ENCODE measurements at regions not wholly inside any gene's neighbourhood (a gene's known extent, or its start where the extent isn't known, plus 50 kb on each side); places are given as distances from the start of the nearest gene placed in this dataset.
A peak's percentile ranks its signal among the peaks of the same experiment; 100 is the strongest.

DNA sequence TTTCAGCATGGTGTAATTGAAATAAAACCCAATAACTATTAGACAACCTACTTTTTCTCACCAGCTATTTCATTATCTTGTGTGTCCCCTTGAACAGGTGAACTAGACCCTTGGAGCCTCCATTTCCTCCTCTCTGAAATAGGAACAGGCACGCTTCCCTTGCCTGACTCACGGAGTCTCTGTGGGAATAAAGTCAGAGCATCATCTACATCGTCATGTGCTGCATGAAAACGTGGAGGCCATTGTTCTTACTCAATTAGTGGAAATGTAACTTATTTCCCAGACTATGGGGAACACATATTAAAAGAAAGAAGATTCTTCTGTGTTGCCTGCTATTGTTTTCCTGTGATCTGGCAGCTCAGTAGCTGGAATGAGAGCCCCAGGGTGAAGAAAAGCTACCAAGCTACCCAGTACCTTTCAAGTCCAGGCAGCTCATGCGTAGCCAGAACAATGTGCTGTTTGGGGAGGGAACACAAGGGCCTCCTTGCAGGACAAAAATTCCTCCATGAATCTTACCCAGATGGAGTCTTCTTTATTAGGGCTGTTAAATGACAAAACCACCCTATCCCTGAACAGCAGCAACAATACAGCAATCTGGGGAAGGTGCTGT is 59.8 kb downstream of the SOX11 start:
- H3K4me2 ChIP-seq (ENCODE audit: low read depth, low read length, poor library complexity, severe bottlenecking): no peak overlapping the region
- no peaks in the 10 kb centered on the region for H4K20me1 ChIP-seq (ENCODE audit: insufficient read depth, low read depth, low read length)
- no peak overlapping the region for H2AFZ ChIP-seq (ENCODE audit: low read length)
- H3K27me3 ChIP-seq (ENCODE audit: low read length): no peaks in the 10 kb centered on the region
- no peak overlapping the region for H3K27ac ChIP-seq (ENCODE audit: low read length)
- no peaks in the 10 kb centered on the region for H3K9me3 ChIP-seq (ENCODE audit: low read length)
- no peak overlapping the region for H3K9ac ChIP-seq (ENCODE audit: low read length)
- no peak overlapping the region for H3K4me3 ChIP-seq (ENCODE audit: low read length)
- H3K9me2 ChIP-seq (replicated peaks; ENCODE audit: insufficient read depth, low read length): no peaks in the 10 kb centered on the region
- no peak for DNase-seq
- H3K36me3 ChIP-seq (ENCODE audit: insufficient read depth, low read length): no peaks in the 10 kb centered on the region
- H3K79me2 ChIP-seq (ENCODE audit: low read length): no peaks in the 10 kb centered on the region
- H3K4me1 ChIP-seq (ENCODE audit: low read length): peaks cover 32% of the 10 kb centered on the region

DNA sequence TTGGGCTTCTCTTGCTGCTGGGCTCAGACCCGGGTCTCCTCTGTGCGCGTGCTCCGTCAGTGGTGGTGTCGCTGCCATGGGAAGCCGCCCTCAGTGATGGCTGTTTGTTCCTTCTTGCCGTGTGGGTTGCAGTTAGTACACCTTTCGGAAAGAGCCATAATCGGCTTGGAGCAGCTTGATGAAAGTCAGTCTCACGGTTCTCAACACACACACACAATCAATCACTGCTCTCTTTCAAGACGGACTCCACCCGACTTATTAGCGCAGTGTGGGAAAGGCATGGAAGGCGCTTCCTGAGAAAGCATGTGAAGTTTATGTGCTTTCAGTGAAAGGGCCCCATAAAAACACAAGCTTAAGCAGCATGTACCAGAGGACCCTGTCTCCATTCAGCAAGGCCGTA is 64.1 kb downstream of the SOX11 start:
- Histone ChIP-seq H3K4me3 (ENCODE audit: low read length) (no peak overlapping the region), H2AFZ (ENCODE audit: low read length) (no peak overlapping the region), H3K4me2 (ENCODE audit: low read depth, low read length, poor library complexity, severe bottlenecking) (no peak overlapping the region), H3K36me3 (ENCODE audit: insufficient read depth, low read length) (no peaks in the 10 kb centered on the region), H4K20me1 (ENCODE audit: insufficient read depth, low read depth, low read length) (no peaks in the 10 kb centered on the region), H3K79me2 (ENCODE audit: low read length) (no peaks in the 10 kb centered on the region), H3K27me3 (ENCODE audit: low read length) (no peaks in the 10 kb centered on the region), H3K4me1 (ENCODE audit: low read length) (peaks cover 20% of the 10 kb centered on the region), H3K27ac (ENCODE audit: low read length) (no peak overlapping the region), H3K9ac (ENCODE audit: low read length) (no peak overlapping the region), H3K9me2 (replicated peaks; ENCODE audit: insufficient read depth, low read length) (no peaks in the 10 kb centered on the region), H3K9me3 (ENCODE audit: low read length) (no peaks in the 10 kb centered on the region)
- no peak for DNase-seq

DNA sequence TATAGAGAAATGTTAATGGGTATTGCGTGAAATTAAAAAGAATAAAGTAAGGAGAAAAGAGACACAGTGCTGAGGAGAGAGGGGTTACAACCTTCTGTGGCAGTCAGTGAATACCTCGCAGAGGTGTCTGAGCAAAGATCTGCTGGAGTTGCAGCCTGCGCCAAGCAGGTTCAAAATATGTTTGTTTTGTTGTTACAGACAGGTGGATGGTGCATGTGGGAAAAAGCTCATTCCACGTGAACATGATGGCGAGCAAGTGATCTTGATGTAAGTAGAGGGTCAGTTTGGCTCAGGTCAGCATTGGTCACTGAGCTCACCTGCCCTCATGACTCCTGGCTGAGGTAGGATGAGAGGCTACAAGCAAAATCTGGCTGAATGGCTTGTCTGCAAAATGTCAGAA is 66.2 kb downstream of the SOX11 start:
- Histone ChIP-seq H3K4me1 (ENCODE audit: low read length) (peaks cover 20% of the 10 kb centered on the region), H3K27me3 (ENCODE audit: low read length) (no peaks in the 10 kb centered on the region), H3K4me3 (ENCODE audit: low read length) (no peak overlapping the region), H3K4me2 (ENCODE audit: low read depth, low read length, poor library complexity, severe bottlenecking) (no peak overlapping the region), H4K20me1 (ENCODE audit: insufficient read depth, low read depth, low read length) (no peaks in the 10 kb centered on the region), H2AFZ (ENCODE audit: low read length) (no peak overlapping the region), H3K27ac (ENCODE audit: low read length) (no peak overlapping the region), H3K9ac (ENCODE audit: low read length) (no peak overlapping the region), H3K9me2 (replicated peaks; ENCODE audit: insufficient read depth, low read length) (no peaks in the 10 kb centered on the region), H3K9me3 (ENCODE audit: low read length) (no peaks in the 10 kb centered on the region), H3K36me3 (ENCODE audit: insufficient read depth, low read length) (no peaks in the 10 kb centered on the region), H3K79me2 (ENCODE audit: low read length) (no peaks in the 10 kb centered on the region)
- no peak for DNase-seq

DNA sequence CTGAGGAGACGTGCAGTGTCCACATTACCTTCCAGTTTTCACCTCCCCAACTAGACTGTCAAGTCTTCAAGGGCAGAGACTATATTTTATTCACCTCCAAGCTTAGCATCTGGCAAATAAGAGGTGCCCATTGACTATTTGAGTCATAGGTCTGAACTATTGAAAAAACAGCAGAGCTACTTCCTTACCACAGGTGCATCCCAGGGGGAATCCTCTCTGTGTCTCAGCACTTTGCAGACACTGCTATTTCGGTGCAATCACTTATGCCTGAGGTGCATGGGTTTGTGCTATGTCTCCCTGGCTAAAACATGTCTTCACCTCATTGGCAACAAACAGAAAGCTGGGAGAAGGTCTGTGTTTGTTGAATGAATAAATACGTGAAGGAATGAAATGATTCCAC is 67.8 kb downstream of the SOX11 start:
- peak overlapping the region; percentile 29 for H3K4me2 ChIP-seq (ENCODE audit: low read depth, low read length, poor library complexity, severe bottlenecking)
- no peak overlapping the region for H3K27ac ChIP-seq (ENCODE audit: low read length)
- no peaks in the 10 kb centered on the region for H3K9me2 ChIP-seq (replicated peaks; ENCODE audit: insufficient read depth, low read length)
- peaks cover 20% of the 10 kb centered on the region for H3K4me1 ChIP-seq (ENCODE audit: low read length)
- DNase-seq: peak; percentile 51
- H3K9ac ChIP-seq (ENCODE audit: low read length): no peak overlapping the region
- no peaks in the 10 kb centered on the region for H3K36me3 ChIP-seq (ENCODE audit: insufficient read depth, low read length)
- H3K4me3 ChIP-seq (ENCODE audit: low read length): no peak overlapping the region
- H2AFZ ChIP-seq (ENCODE audit: low read length): no peak overlapping the region
- no peaks in the 10 kb centered on the region for H3K79me2 ChIP-seq (ENCODE audit: low read length)
- no peaks in the 10 kb centered on the region for H3K9me3 ChIP-seq (ENCODE audit: low read length)
- H3K27me3 ChIP-seq (ENCODE audit: low read length): no peaks in the 10 kb centered on the region
- H4K20me1 ChIP-seq (ENCODE audit: insufficient read depth, low read depth, low read length): no peaks in the 10 kb centered on the region

DNA sequence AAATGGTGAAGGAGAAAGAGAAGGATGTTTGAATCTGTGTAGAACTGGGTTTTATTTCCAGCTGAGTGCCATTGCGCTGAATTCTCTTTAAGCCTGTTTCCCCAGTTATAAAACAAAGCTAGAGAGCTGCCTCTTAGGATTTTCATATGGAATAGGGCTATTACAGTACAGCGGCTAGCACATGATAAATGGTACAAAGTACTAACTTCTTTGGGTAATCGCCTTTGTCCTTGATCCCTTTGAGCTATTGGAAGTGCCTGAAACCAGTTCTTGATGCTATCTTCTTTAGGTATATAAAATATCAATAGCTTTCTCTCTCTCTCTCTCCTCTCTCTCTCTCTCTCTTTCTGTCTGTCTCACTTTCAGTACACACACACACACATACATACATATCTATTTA is 71.3 kb downstream of the SOX11 start:
- H3K4me3 ChIP-seq (ENCODE audit: low read length): no peak overlapping the region
- no peaks in the 10 kb centered on the region for H4K20me1 ChIP-seq (ENCODE audit: insufficient read depth, low read depth, low read length)
- no peaks in the 10 kb centered on the region for H3K9me3 ChIP-seq (ENCODE audit: low read length)
- no peak overlapping the region for H3K27ac ChIP-seq (ENCODE audit: low read length)
- DNase-seq: no peak
- no peak overlapping the region for H3K4me2 ChIP-seq (ENCODE audit: low read depth, low read length, poor library complexity, severe bottlenecking)
- no peak overlapping the region for H2AFZ ChIP-seq (ENCODE audit: low read length)
- H3K27me3 ChIP-seq (ENCODE audit: low read length): no peaks in the 10 kb centered on the region
- H3K4me1 ChIP-seq (ENCODE audit: low read length): peaks cover 27% of the 10 kb centered on the region
- H3K9me2 ChIP-seq (replicated peaks; ENCODE audit: insufficient read depth, low read length): no peaks in the 10 kb centered on the region
- H3K36me3 ChIP-seq (ENCODE audit: insufficient read depth, low read length): no peaks in the 10 kb centered on the region
- H3K79me2 ChIP-seq (ENCODE audit: low read length): no peaks in the 10 kb centered on the region
- no peak overlapping the region for H3K9ac ChIP-seq (ENCODE audit: low read length)

DNA sequence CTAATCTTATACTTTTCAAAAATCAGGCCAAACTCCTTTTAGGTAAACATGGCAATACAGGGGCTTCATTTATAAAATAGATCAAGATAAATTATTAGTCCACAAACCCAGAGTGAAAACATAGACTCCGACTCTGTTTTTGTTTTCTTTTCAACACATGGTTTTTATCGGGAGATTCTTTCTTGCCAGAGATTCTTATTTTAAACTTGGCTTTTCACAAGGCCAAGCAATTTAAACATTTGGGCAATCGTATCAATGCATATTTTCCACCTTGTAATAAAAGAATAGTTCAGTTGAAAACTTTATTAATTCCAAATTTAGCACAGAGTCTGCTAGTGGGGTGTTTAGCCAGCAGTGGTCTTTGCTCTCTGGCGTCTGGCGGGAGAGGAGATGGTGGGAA is 71.9 kb downstream of the SOX11 start:
- H3K27me3 ChIP-seq (ENCODE audit: low read length): no peaks in the 10 kb centered on the region
- no peaks in the 10 kb centered on the region for H3K9me3 ChIP-seq (ENCODE audit: low read length)
- H3K9me2 ChIP-seq (replicated peaks; ENCODE audit: insufficient read depth, low read length): no peaks in the 10 kb centered on the region
- H3K36me3 ChIP-seq (ENCODE audit: insufficient read depth, low read length): no peaks in the 10 kb centered on the region
- no peak for DNase-seq
- no peak overlapping the region for H3K27ac ChIP-seq (ENCODE audit: low read length)
- no peak overlapping the region for H3K9ac ChIP-seq (ENCODE audit: low read length)
- H3K4me2 ChIP-seq (ENCODE audit: low read depth, low read length, poor library complexity, severe bottlenecking): no peak overlapping the region
- H3K79me2 ChIP-seq (ENCODE audit: low read length): no peaks in the 10 kb centered on the region
- H2AFZ ChIP-seq (ENCODE audit: low read length): no peak overlapping the region
- H3K4me3 ChIP-seq (ENCODE audit: low read length): no peak overlapping the region
- no peaks in the 10 kb centered on the region for H4K20me1 ChIP-seq (ENCODE audit: insufficient read depth, low read depth, low read length)
- H3K4me1 ChIP-seq (ENCODE audit: low read length): peaks cover 27% of the 10 kb centered on the region

DNA sequence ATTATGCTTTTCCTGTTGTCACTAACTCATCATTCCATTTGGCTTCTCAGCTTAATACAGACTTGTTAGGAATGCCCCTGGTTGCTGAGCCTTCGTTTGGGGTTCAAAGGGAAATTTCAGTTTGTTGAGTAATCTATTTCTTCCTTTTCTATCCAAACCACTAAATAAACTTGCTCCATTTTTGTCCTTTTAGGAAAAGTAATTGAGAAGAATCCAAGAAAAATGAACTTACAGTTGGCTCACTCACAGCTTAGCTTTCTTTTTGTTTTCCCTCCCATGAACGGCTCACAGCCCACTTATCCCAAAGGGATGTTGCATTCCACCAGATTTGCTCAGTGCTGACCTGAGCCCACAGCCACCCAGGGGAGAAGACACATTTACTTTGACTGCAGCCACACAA is 73.9 kb downstream of the SOX11 start:
- no peaks in the 10 kb centered on the region for H3K79me2 ChIP-seq (ENCODE audit: low read length)
- no peak overlapping the region for H2AFZ ChIP-seq (ENCODE audit: low read length)
- H3K9ac ChIP-seq (ENCODE audit: low read length): no peak overlapping the region
- no peaks in the 10 kb centered on the region for H4K20me1 ChIP-seq (ENCODE audit: insufficient read depth, low read depth, low read length)
- H3K4me3 ChIP-seq (ENCODE audit: low read length): no peak overlapping the region
- H3K4me2 ChIP-seq (ENCODE audit: low read depth, low read length, poor library complexity, severe bottlenecking): no peak overlapping the region
- no peaks in the 10 kb centered on the region for H3K27me3 ChIP-seq (ENCODE audit: low read length)
- H3K27ac ChIP-seq (ENCODE audit: low read length): no peak overlapping the region
- H3K9me2 ChIP-seq (replicated peaks; ENCODE audit: insufficient read depth, low read length): no peaks in the 10 kb centered on the region
- peaks cover 9% of the 10 kb centered on the region for H3K4me1 ChIP-seq (ENCODE audit: low read length)
- no peak for DNase-seq
- no peaks in the 10 kb centered on the region for H3K9me3 ChIP-seq (ENCODE audit: low read length)
- no peaks in the 10 kb centered on the region for H3K36me3 ChIP-seq (ENCODE audit: insufficient read depth, low read length)

DNA sequence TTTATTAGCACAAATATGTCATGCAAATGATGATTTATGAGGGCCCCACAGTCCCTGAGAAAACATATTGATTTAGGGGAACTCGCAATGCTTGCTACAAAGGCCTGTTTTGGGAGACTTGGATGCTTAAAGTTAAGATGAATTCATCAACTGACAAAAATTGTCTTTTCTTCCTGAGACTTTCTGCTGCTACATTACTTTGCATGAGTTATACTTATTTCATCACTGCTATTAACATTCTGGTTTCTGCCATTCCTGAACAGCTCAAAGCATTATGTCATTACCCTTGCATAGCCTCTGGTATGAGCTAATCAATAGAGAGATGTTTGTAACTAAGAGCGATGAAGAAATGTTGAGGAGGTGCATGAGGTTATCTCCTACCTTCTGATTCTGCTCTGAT is 74.4 kb downstream of the SOX11 start:
- H3K9ac ChIP-seq (ENCODE audit: low read length): no peak overlapping the region
- no peak for DNase-seq
- H3K36me3 ChIP-seq (ENCODE audit: insufficient read depth, low read length): no peaks in the 10 kb centered on the region
- no peaks in the 10 kb centered on the region for H3K9me3 ChIP-seq (ENCODE audit: low read length)
- H3K4me3 ChIP-seq (ENCODE audit: low read length): no peak overlapping the region
- no peak overlapping the region for H2AFZ ChIP-seq (ENCODE audit: low read length)
- peaks cover 7% of the 10 kb centered on the region for H3K4me1 ChIP-seq (ENCODE audit: low read length)
- no peak overlapping the region for H3K27ac ChIP-seq (ENCODE audit: low read length)
- H3K4me2 ChIP-seq (ENCODE audit: low read depth, low read length, poor library complexity, severe bottlenecking): no peak overlapping the region
- H3K9me2 ChIP-seq (replicated peaks; ENCODE audit: insufficient read depth, low read length): no peaks in the 10 kb centered on the region
- H3K79me2 ChIP-seq (ENCODE audit: low read length): no peaks in the 10 kb centered on the region
- H4K20me1 ChIP-seq (ENCODE audit: insufficient read depth, low read depth, low read length): no peaks in the 10 kb centered on the region
- no peaks in the 10 kb centered on the region for H3K27me3 ChIP-seq (ENCODE audit: low read length)

DNA sequence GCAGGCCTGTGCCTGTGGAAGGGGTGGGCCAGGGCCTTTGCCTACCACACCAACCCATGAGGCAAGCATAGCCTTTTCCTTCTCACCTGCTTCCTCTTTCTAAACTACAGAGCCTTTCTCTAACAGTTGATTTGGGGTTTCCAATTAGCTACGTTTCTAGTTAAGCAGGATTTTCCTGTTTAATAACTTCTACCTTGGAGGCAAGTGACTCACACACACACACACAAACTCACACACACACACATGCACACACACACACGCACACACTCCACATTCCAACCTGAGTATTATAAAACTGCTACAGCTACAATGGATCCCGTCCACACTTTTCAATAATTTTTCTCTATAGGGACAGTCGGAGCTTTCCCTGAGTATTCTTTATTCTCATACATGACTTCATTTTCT is 84.9 kb downstream of the SOX11 start:
- H3K36me3 ChIP-seq (ENCODE audit: insufficient read depth, low read length): no peaks in the 10 kb centered on the region
- no peaks in the 10 kb centered on the region for H3K79me2 ChIP-seq (ENCODE audit: low read length)
- no peaks in the 10 kb centered on the region for H3K9me2 ChIP-seq (replicated peaks; ENCODE audit: insufficient read depth, low read length)
- no peaks in the 10 kb centered on the region for H3K9me3 ChIP-seq (ENCODE audit: low read length)
- no peak overlapping the region for H3K4me2 ChIP-seq (ENCODE audit: low read depth, low read length, poor library complexity, severe bottlenecking)
- no peak for DNase-seq
- H3K27ac ChIP-seq (ENCODE audit: low read length): no peak overlapping the region
- no peaks in the 10 kb centered on the region for H3K27me3 ChIP-seq (ENCODE audit: low read length)
- no peak overlapping the region for H2AFZ ChIP-seq (ENCODE audit: low read length)
- H3K9ac ChIP-seq (ENCODE audit: low read length): no peak overlapping the region
- H3K4me3 ChIP-seq (ENCODE audit: low read length): no peak overlapping the region
- no peaks in the 10 kb centered on the region for H3K4me1 ChIP-seq (ENCODE audit: low read length)
- no peaks in the 10 kb centered on the region for H4K20me1 ChIP-seq (ENCODE audit: insufficient read depth, low read depth, low read length)

Measured in Karpas-422 (cell line).